Calu3 (cell line): ENCODE measurements at regions not wholly inside any gene's neighbourhood (a gene's known extent, or its start where the extent isn't known, plus 50 kb on each side); places are given as distances from the start of the nearest gene placed in this dataset.

Source experiments
- BruUV-seq: library from RNA; stranded (reverse); fragments of 400-500 nt; replicated peaks from 2 replicates; lab custom pipeline; 2021; lab: Mats Ljungman, UMichigan
- CTCF ChIA-PET: fragments of 300-600 bp; sonication (Branson Sonifier 250); formaldehyde crosslinking; loops from one replicate; lab custom pipeline; 2022; ENCODE audit warnings: antibody characterized with exemption; lab: Charles Lee
- DNase-seq: peaks from one replicate; pipeline ENCODE4 v3.0.0; 2022
- H3K27ac Mint-ChIP-seq: one replicate; pipeline ENCODE4 v1.8.0; 2022; ENCODE audit warnings: mixed read lengths; ENCODE audit not compliant: unreplicated experiment
- H3K27me3 Mint-ChIP-seq: one replicate; pipeline ENCODE4 v1.8.0; 2022; ENCODE audit warnings: mixed read lengths; ENCODE audit not compliant: unreplicated experiment
- H3K36me3 Mint-ChIP-seq: one replicate; pipeline ENCODE4 v1.8.0; 2022; ENCODE audit warnings: mild to moderate bottlenecking, moderate library complexity, mixed read lengths; ENCODE audit not compliant: insufficient read depth, unreplicated experiment
- H3K4me1 Mint-ChIP-seq: one replicate; pipeline ENCODE4 v1.8.0; 2022; ENCODE audit warnings: mild to moderate bottlenecking, low read depth, mixed read lengths; ENCODE audit not compliant: unreplicated experiment
- H3K4me3 Mint-ChIP-seq: one replicate; pipeline ENCODE4 v1.8.0; 2022; ENCODE audit warnings: mild to moderate bottlenecking, low read depth, moderate library complexity, mixed read lengths; ENCODE audit not compliant: unreplicated experiment
- H3K9me3 Mint-ChIP-seq: one replicate; pipeline ENCODE4 v1.8.0; 2022; ENCODE audit warnings: low read depth, mixed read lengths; ENCODE audit not compliant: unreplicated experiment
- CTCF ChIP-seq: fragments of 200-600 bp; IDR thresholded peaks from one replicate; pipeline ENCODE4 v1.8.0; 2022; ENCODE audit warnings: antibody characterized with exemption; ENCODE audit not compliant: unreplicated experiment
- intact Hi-C: fragments of 100-400 bp; cut with micrococcal nuclease; formaldehyde crosslinking; loops from one replicate; pipeline ENCODE4 v1.10.0; 2022; ENCODE audit not compliant: unreplicated experiment

GRCh38 chr13:81498969-81499368, 1158.0 kb upstream of the SPRY2 start:
- peaks cover 3% of the 10 kb centered on the region for H3K9me3 Mint-ChIP-seq
- H3K27ac Mint-ChIP-seq = no peak overlapping the region
- H3K4me3 Mint-ChIP-seq = no peak overlapping the region
- no peak for DNase-seq
- H3K27me3 Mint-ChIP-seq = no peaks in the 10 kb centered on the region
- CTCF ChIA-PET = no interaction called here
- no TSS peak for BruUV-seq
- intact Hi-C loops = no loop called here
- no peak for TF ChIP-seq CTCF
- no peaks in the 10 kb centered on the region for H3K36me3 Mint-ChIP-seq
- H3K4me1 Mint-ChIP-seq = no peaks in the 10 kb centered on the region

GRCh38 chr13:81493144-81493543, 1152.2 kb upstream of the SPRY2 start:
- Mint-ChIP-seq H3K27me3 (no peaks in the 10 kb centered on the region), H3K4me3 (no peak overlapping the region), H3K36me3 (no peaks in the 10 kb centered on the region), H3K4me1 (no peaks in the 10 kb centered on the region), H3K27ac (no peak overlapping the region), H3K9me3 (peaks cover 3% of the 10 kb centered on the region)
- no peak for DNase-seq
- TF ChIP-seq CTCF = no peak
- BruUV-seq = no TSS peak
- intact Hi-C loops = no loop called here
- CTCF ChIA-PET = no interaction called here

- BruUV-seq = no TSS peak
- no peak overlapping the region for H3K4me3 Mint-ChIP-seq
- no peaks in the 10 kb centered on the region for H3K4me1 Mint-ChIP-seq
- DNase-seq = no peak
- H3K36me3 Mint-ChIP-seq = no peaks in the 10 kb centered on the region
- CTCF ChIA-PET = no interaction called here
- intact Hi-C loops = no loop called here
- TF ChIP-seq CTCF = no peak
- H3K27me3 Mint-ChIP-seq = no peaks in the 10 kb centered on the region
- H3K27ac Mint-ChIP-seq = no peak overlapping the region
- H3K9me3 Mint-ChIP-seq = peaks cover 3% of the 10 kb centered on the region
Observed at GRCh38 chr13:81492449-81492848, 1151.5 kb upstream of the SPRY2 start.

- TF ChIP-seq CTCF = no peak
- no peaks in the 10 kb centered on the region for H3K4me1 Mint-ChIP-seq
- no peak for DNase-seq
- no peaks in the 10 kb centered on the region for H3K27me3 Mint-ChIP-seq
- CTCF ChIA-PET = no interaction called here
- no peak overlapping the region for H3K4me3 Mint-ChIP-seq
- H3K36me3 Mint-ChIP-seq = no peaks in the 10 kb centered on the region
- BruUV-seq = no TSS peak
- no peaks in the 10 kb centered on the region for H3K9me3 Mint-ChIP-seq
- intact Hi-C loops = loop anchor here (10.0 kb wide), 1 partner anchor 403 kb away; no protein-coding TSS in a partner anchor
- H3K27ac Mint-ChIP-seq = no peak overlapping the region
Observed at GRCh38 chr13:81488021-81488420, 1147.1 kb upstream of the SPRY2 start.
